Dendritic cell treated with granulocyte-macrophage colony-stimulating factor and Interleukin-4, amounts not matched to agents 40 ng/mL and 50 ng/mL, for 4 days (primary cell): ENCODE measurements at regions not wholly inside any gene's neighbourhood (a gene's known extent, or its start where the extent isn't known, plus 50 kb on each side); places are given as distances from the start of the nearest gene placed in this dataset.
"Not testable (repeated sequence)": the region's sequence is repeated elsewhere in the genome, so short reads cannot be mapped to it uniquely, and the experiment has no call there.

Experiments
- H3K27ac Mint-ChIP-seq: one replicate; pipeline ENCODE4 v1.8.0; 2022; ENCODE audit warnings: mild to moderate bottlenecking, mixed read lengths
- H3K27me3 Mint-ChIP-seq: one replicate; pipeline ENCODE4 v1.8.0; 2022; ENCODE audit warnings: mild to moderate bottlenecking, mixed read lengths
- H3K36me3 Mint-ChIP-seq: one replicate; pipeline ENCODE4 v1.8.0; 2022; ENCODE audit warnings: low read depth, mixed read lengths
- H3K4me1 Mint-ChIP-seq: one replicate; pipeline ENCODE4 v1.8.0; 2022; ENCODE audit warnings: low read depth, mixed read lengths
- H3K4me3 Mint-ChIP-seq: one replicate; pipeline ENCODE4 v1.8.0; 2022; ENCODE audit warnings: mild to moderate bottlenecking, moderate library complexity, mixed read lengths
- H3K9me3 Mint-ChIP-seq: one replicate; pipeline ENCODE4 v1.8.0; 2022; ENCODE audit warnings: mixed read lengths
- intact Hi-C: fragments of 100-400 bp; cut with micrococcal nuclease; formaldehyde crosslinking; loops from one replicate; pipeline ENCODE4 v1.15.0; 2022

GRCh38 chr13:33411312-33411711, 125.8 kb upstream of the STARD13 start:
- intact Hi-C loops: no loop called here
- Mint-ChIP-seq H3K9me3 (no peaks in the 10 kb centered on the region), H3K27me3 (no peaks in the 10 kb centered on the region), H3K36me3 (no peaks in the 10 kb centered on the region), H3K4me3 (no peak overlapping the region), H3K4me1 (peaks cover 13% of the 10 kb centered on the region), H3K27ac (no peak overlapping the region)

- intact Hi-C loops: no loop called here
- no peaks in the 10 kb centered on the region for H3K4me1 Mint-ChIP-seq
- no peak overlapping the region for H3K27ac Mint-ChIP-seq
- H3K36me3 Mint-ChIP-seq: no peaks in the 10 kb centered on the region
- H3K27me3 Mint-ChIP-seq: no peaks in the 10 kb centered on the region
- H3K9me3 Mint-ChIP-seq: peaks cover 8% of the 10 kb centered on the region
- no peak overlapping the region for H3K4me3 Mint-ChIP-seq
These were observed 130.3 kb upstream of the STARD13 start for GRCh38 chr13:33415822-33416221.

- intact Hi-C loops: not testable (repeated sequence)
These were observed 132.8 kb upstream of the STARD13 start for GRCh38 chr13:33418224-33418953.

GRCh38 chr13:33420117-33420516, 134.6 kb upstream of the STARD13 start:
- H3K4me3 Mint-ChIP-seq, H3K36me3 Mint-ChIP-seq, H3K4me1 Mint-ChIP-seq, H3K27ac Mint-ChIP-seq, H3K9me3 Mint-ChIP-seq, H3K27me3 Mint-ChIP-seq, intact Hi-C loops: not testable (repeated sequence)

More at GRCh38 chr13:33418224-33418953, 132.8 kb upstream of the STARD13 start:
- H3K27me3 Mint-ChIP-seq, H3K36me3 Mint-ChIP-seq, H3K27ac Mint-ChIP-seq, H3K4me1 Mint-ChIP-seq, H3K4me3 Mint-ChIP-seq, H3K9me3 Mint-ChIP-seq: not testable (repeated sequence)

- Mint-ChIP-seq H3K27me3 (no peaks in the 10 kb centered on the region), H3K4me3 (no peak overlapping the region), H3K27ac (no peak overlapping the region), H3K9me3 (peaks cover 8% of the 10 kb centered on the region), H3K4me1 (peaks cover 5% of the 10 kb centered on the region), H3K36me3 (no peaks in the 10 kb centered on the region)
- intact Hi-C loops: loop anchor here (2.0 kb wide), 1 partner anchor 29 kb away; no protein-coding TSS in a partner anchor
These were observed 140.6 kb upstream of the STARD13 start for GRCh38 chr13:33426131-33426530.

- Mint-ChIP-seq H3K4me1 (no peaks in the 10 kb centered on the region), H3K27ac (no peak overlapping the region), H3K27me3 (no peaks in the 10 kb centered on the region), H3K9me3 (peaks cover 8% of the 10 kb centered on the region), H3K36me3 (no peaks in the 10 kb centered on the region), H3K4me3 (no peak overlapping the region)
- intact Hi-C loops: no loop called here
These were observed 147.8 kb upstream of the STARD13 start for GRCh38 chr13:33433316-33433715.

- Mint-ChIP-seq H3K9me3 (no peaks in the 10 kb centered on the region), H3K27me3 (no peaks in the 10 kb centered on the region), H3K4me1 (no peaks in the 10 kb centered on the region), H3K4me3 (no peak overlapping the region), H3K36me3 (no peaks in the 10 kb centered on the region), H3K27ac (no peak overlapping the region)
- intact Hi-C loops: no loop called here
These were observed 149.1 kb upstream of the STARD13 start for GRCh38 chr13:33434676-33435075.

- Mint-ChIP-seq H3K4me1 (no peaks in the 10 kb centered on the region), H3K27ac (no peak overlapping the region), H3K36me3 (no peaks in the 10 kb centered on the region), H3K27me3 (no peaks in the 10 kb centered on the region), H3K4me3 (no peak overlapping the region), H3K9me3 (no peaks in the 10 kb centered on the region)
- intact Hi-C loops: no loop called here
These were observed 149.7 kb upstream of the STARD13 start for GRCh38 chr13:33435207-33435606.

- Mint-ChIP-seq H3K4me1 (peaks cover 6% of the 10 kb centered on the region), H3K36me3 (no peaks in the 10 kb centered on the region), H3K4me3 (no peak overlapping the region)
These were observed 153.4 kb upstream of the STARD13 start for GRCh38 chr13:33438918-33439317.

GRCh38 chr13:33441015-33441414, 155.5 kb upstream of the STARD13 start:
- Mint-ChIP-seq H3K27me3 (no peaks in the 10 kb centered on the region), H3K4me3 (no peak overlapping the region), H3K9me3 (no peaks in the 10 kb centered on the region), H3K27ac (no peak overlapping the region), H3K36me3 (no peaks in the 10 kb centered on the region), H3K4me1 (peaks cover 6% of the 10 kb centered on the region)
- intact Hi-C loops: no loop called here

More at GRCh38 chr13:33438918-33439317, 153.4 kb upstream of the STARD13 start:
- Mint-ChIP-seq H3K27ac (no peak overlapping the region), H3K27me3 (no peaks in the 10 kb centered on the region), H3K9me3 (no peaks in the 10 kb centered on the region)
- intact Hi-C loops: no loop called here

- Mint-ChIP-seq H3K4me1 (peaks cover 12% of the 10 kb centered on the region), H3K36me3 (no peaks in the 10 kb centered on the region), H3K27ac (no peak overlapping the region), H3K4me3 (no peak overlapping the region), H3K9me3 (no peaks in the 10 kb centered on the region), H3K27me3 (no peaks in the 10 kb centered on the region)
- intact Hi-C loops: no loop called here
These were observed 159.5 kb upstream of the STARD13 start for GRCh38 chr13:33445024-33445423.

- Mint-ChIP-seq H3K27me3 (no peaks in the 10 kb centered on the region), H3K4me3 (no peak overlapping the region), H3K36me3 (no peaks in the 10 kb centered on the region), H3K9me3 (no peaks in the 10 kb centered on the region), H3K27ac (no peak overlapping the region), H3K4me1 (peaks cover 12% of the 10 kb centered on the region)
- intact Hi-C loops: no loop called here
These were observed 159.9 kb upstream of the STARD13 start for GRCh38 chr13:33445476-33445875.

GRCh38 chr13:33446821-33447725, 161.5 kb upstream of the STARD13 start:
- no peaks in the 10 kb centered on the region for H3K27me3 Mint-ChIP-seq
- H3K27ac Mint-ChIP-seq: no peak overlapping the region
- no peaks in the 10 kb centered on the region for H3K9me3 Mint-ChIP-seq
- H3K4me1 Mint-ChIP-seq: peaks cover 6% of the 10 kb centered on the region
- no peak overlapping the region for H3K4me3 Mint-ChIP-seq
- no peaks in the 10 kb centered on the region for H3K36me3 Mint-ChIP-seq
- intact Hi-C loops: no loop called here

- H3K4me3 Mint-ChIP-seq: no peak overlapping the region
- H3K27me3 Mint-ChIP-seq: no peaks in the 10 kb centered on the region
- H3K4me1 Mint-ChIP-seq: peaks cover 6% of the 10 kb centered on the region
- intact Hi-C loops: no loop called here
- H3K36me3 Mint-ChIP-seq: no peaks in the 10 kb centered on the region
- H3K9me3 Mint-ChIP-seq: no peaks in the 10 kb centered on the region
- no peak overlapping the region for H3K27ac Mint-ChIP-seq
These were observed 163.3 kb upstream of the STARD13 start for GRCh38 chr13:33448889-33449288.
